Calu3 (cell line): ENCODE measurements at regions not wholly inside any gene's neighbourhood (a gene's known extent, or its start where the extent isn't known, plus 50 kb on each side); places are given as distances from the start of the nearest gene placed in this dataset.
"Not testable (repeated sequence)": the region's sequence is repeated elsewhere in the genome, so short reads cannot be mapped to it uniquely, and the experiment has no call there.

ENCODE experiments used
- BruUV-seq: library from RNA; stranded (reverse); fragments of 400-500 nt; replicated peaks from 2 replicates; lab custom pipeline; 2021; lab: Mats Ljungman, UMichigan
- CTCF ChIA-PET: fragments of 300-600 bp; sonication (Branson Sonifier 250); formaldehyde crosslinking; loops from one replicate; lab custom pipeline; 2022; ENCODE audit warnings: antibody characterized with exemption; lab: Charles Lee
- DNase-seq: peaks from one replicate; pipeline ENCODE4 v3.0.0; 2022
- H3K27ac Mint-ChIP-seq: one replicate; pipeline ENCODE4 v1.8.0; 2022; ENCODE audit warnings: mixed read lengths; ENCODE audit not compliant: unreplicated experiment
- H3K27me3 Mint-ChIP-seq: one replicate; pipeline ENCODE4 v1.8.0; 2022; ENCODE audit warnings: mixed read lengths; ENCODE audit not compliant: unreplicated experiment
- H3K36me3 Mint-ChIP-seq: one replicate; pipeline ENCODE4 v1.8.0; 2022; ENCODE audit warnings: mild to moderate bottlenecking, moderate library complexity, mixed read lengths; ENCODE audit not compliant: insufficient read depth, unreplicated experiment
- H3K4me1 Mint-ChIP-seq: one replicate; pipeline ENCODE4 v1.8.0; 2022; ENCODE audit warnings: mild to moderate bottlenecking, low read depth, mixed read lengths; ENCODE audit not compliant: unreplicated experiment
- H3K4me3 Mint-ChIP-seq: one replicate; pipeline ENCODE4 v1.8.0; 2022; ENCODE audit warnings: mild to moderate bottlenecking, low read depth, moderate library complexity, mixed read lengths; ENCODE audit not compliant: unreplicated experiment
- H3K9me3 Mint-ChIP-seq: one replicate; pipeline ENCODE4 v1.8.0; 2022; ENCODE audit warnings: low read depth, mixed read lengths; ENCODE audit not compliant: unreplicated experiment
- intact Hi-C: fragments of 100-400 bp; cut with micrococcal nuclease; formaldehyde crosslinking; loops from one replicate; pipeline ENCODE4 v1.10.0; 2022; ENCODE audit not compliant: unreplicated experiment
- TF ChIP-seq, protein P1 (sequence below): fragments of 200-600 bp; IDR thresholded peaks from one replicate; pipeline ENCODE4 v1.8.0; 2022; ENCODE audit warnings: antibody characterized with exemption; ENCODE audit not compliant: unreplicated experiment

DNA sequence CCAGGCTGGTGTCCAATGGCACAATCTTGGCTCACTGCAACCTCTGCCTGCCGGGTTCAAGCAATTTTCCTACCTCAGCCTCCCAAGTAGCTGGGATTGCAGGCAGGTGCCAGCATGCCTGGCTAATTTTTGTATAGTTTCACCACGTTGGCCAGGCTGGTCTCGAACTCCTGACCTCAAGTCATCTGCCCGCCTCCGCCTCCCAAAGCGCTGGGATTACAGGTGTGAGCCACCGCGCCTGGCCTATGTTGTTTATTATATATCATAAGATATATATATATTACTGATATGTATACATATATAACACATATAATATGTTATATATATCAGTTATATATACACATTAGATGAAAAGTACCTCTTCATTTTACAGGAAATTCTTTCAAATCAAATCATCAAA is 914.7 kb downstream of the FOXD4L5 start:
- intact Hi-C loops, BruUV-seq, CTCF ChIA-PET, H3K27me3 Mint-ChIP-seq, H3K4me3 Mint-ChIP-seq, H3K9me3 Mint-ChIP-seq, DNase-seq, H3K27ac Mint-ChIP-seq, H3K36me3 Mint-ChIP-seq, H3K4me1 Mint-ChIP-seq: not testable (repeated sequence)

DNA sequence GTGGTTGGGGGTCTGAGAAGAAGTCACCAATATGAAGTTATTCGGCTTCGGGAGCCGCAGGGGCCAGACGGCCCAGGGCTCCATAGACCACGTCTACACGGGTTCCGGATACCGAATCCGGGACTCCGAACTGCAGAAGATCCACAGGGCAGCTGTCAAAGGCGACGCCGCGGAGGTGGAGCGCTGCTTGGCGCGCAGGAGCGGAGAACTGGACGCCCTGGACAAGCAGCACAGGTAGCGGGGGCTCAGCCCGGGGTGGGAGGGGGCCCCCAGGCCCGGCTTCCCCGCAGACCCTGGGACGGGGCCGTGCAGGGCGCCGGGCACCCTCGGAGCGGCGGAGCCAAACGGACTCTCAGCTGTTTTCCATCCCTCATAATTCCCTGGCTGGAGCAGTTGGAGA is 915.4 kb downstream of the FOXD4L5 start:
- H3K9me3 Mint-ChIP-seq = not testable (repeated sequence)

DNA sequence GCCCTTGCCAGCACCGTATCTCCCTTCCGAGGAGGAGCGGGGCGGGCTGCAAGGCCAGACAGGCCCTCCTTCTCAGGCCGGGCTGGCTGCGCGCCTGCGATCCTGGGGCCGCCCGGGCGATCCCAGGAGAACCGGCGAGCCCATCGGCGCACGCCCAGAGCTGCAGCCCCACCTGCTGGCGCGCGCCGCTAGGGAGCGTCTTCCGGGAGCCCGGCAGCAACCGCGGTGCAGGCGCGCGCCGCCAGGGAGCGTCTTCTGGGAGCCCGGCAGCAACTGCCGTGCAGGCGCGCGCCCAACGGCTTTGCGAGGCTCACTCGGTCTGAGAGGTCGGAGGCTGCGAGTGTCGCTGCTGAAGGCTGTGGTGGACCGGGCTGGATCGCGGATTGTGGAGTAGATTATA is 915.9 kb downstream of the FOXD4L5 start:
- H3K9me3 Mint-ChIP-seq, H3K4me3 Mint-ChIP-seq, H3K27ac Mint-ChIP-seq, H3K27me3 Mint-ChIP-seq, BruUV-seq, intact Hi-C loops, H3K4me1 Mint-ChIP-seq, H3K36me3 Mint-ChIP-seq, CTCF ChIA-PET: not testable (repeated sequence)
- peak; percentile 86 for DNase-seq
- TF ChIP-seq, protein P1, sequence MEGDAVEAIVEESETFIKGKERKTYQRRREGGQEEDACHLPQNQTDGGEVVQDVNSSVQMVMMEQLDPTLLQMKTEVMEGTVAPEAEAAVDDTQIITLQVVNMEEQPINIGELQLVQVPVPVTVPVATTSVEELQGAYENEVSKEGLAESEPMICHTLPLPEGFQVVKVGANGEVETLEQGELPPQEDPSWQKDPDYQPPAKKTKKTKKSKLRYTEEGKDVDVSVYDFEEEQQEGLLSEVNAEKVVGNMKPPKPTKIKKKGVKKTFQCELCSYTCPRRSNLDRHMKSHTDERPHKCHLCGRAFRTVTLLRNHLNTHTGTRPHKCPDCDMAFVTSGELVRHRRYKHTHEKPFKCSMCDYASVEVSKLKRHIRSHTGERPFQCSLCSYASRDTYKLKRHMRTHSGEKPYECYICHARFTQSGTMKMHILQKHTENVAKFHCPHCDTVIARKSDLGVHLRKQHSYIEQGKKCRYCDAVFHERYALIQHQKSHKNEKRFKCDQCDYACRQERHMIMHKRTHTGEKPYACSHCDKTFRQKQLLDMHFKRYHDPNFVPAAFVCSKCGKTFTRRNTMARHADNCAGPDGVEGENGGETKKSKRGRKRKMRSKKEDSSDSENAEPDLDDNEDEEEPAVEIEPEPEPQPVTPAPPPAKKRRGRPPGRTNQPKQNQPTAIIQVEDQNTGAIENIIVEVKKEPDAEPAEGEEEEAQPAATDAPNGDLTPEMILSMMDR = peak; percentile 49

More for the DNA sequence above, 915.4 kb downstream of the FOXD4L5 start:
- BruUV-seq, DNase-seq, H3K4me1 Mint-ChIP-seq, H3K27me3 Mint-ChIP-seq, H3K4me3 Mint-ChIP-seq, H3K36me3 Mint-ChIP-seq, H3K27ac Mint-ChIP-seq, CTCF ChIA-PET, intact Hi-C loops: not testable (repeated sequence)

DNA sequence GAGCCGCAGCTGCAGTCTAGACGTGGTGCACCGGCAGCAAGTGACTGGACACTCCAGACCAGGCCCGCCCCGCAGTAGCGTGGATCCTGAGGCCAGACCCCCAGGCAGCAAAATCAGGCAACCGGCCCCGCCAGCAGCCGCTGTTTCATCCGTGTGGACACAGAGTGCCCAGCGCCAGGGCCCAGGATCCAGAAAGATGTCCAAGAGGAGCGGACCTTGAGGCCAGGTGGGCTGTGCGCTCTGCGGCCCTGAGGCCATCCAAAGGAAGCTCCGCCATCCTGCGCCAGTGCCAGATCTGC is 916.4 kb downstream of the FOXD4L5 start:
- H3K9me3 Mint-ChIP-seq, DNase-seq, H3K4me1 Mint-ChIP-seq, H3K4me3 Mint-ChIP-seq, CTCF ChIA-PET, intact Hi-C loops, H3K27me3 Mint-ChIP-seq, H3K27ac Mint-ChIP-seq, H3K36me3 Mint-ChIP-seq, BruUV-seq: not testable (repeated sequence)

DNA sequence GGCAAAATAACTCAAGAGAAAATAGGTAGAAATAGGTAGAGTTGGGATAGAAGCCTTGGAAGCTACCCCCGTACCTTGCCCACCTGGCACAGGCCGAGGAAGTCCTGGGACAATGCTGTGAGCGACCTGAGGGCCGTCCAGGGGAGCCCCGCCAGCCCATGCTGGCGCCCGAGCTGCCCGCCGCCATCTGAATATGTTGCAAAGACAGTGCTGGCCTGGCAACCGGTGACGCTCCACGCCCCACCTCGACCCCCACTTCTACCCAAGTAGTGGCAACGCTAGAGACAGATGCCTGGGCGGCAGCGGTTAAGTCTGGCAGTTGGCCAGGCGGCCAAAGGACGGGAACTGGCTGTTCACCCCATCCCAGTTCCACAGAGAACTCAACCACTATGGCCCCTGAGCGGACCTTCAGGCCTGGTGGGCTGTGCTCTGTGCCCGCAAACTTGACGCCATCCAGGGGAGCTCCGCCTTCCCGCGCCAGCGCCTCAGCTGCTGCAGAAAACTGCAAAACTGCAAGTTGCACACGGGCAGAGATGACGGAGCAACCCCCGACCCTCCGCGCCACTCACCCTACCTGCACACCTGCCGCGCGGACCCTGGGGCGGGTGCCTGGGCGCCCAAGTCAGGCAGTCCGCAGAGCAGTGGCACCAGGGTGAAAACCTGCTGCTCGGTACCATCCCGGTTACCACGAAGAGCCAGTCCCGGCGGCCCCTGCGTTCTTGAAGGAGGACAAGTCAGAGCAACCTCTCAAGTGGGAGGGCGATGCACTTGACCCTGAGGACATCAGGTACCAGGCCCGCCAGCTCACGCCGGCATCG is 917.0 kb downstream of the FOXD4L5 start:
- intact Hi-C loops, BruUV-seq, H3K4me3 Mint-ChIP-seq, H3K4me1 Mint-ChIP-seq, H3K27ac Mint-ChIP-seq, DNase-seq, H3K27me3 Mint-ChIP-seq, CTCF ChIA-PET, H3K9me3 Mint-ChIP-seq, H3K36me3 Mint-ChIP-seq: not testable (repeated sequence)
